Skeletal muscle tissue (tissue), 3 donors: ENCODE measurements at regions not wholly inside any gene's neighbourhood (a gene's known extent, or its start where the extent isn't known, plus 50 kb on each side); places are given as distances from the start of the nearest gene placed in this dataset.

ENCODE experiments used
- H3K27ac ChIP-seq: one replicate; pipeline ENCODE4 v1.7.0; 2013; ENCODE audit warnings: mild to moderate bottlenecking, low read depth, low read length, inconsistent platforms
- H3K27me3 ChIP-seq, 3 donors: one replicate each; pipeline ENCODE4 v1.7.0; 2013; ENCODE audit warnings: low read length in 3 of 3; ENCODE audit not compliant: control insufficient read depth in 3 of 3, insufficient read depth in 3 of 3
- H3K36me3 ChIP-seq, 3 donors: one replicate each; pipeline ENCODE4 v1.7.0; 2013; ENCODE audit warnings: low read length in 3 of 3; ENCODE audit not compliant: control insufficient read depth in 3 of 3, insufficient read depth in 3 of 3
- H3K4me1 ChIP-seq, 3 donors: one replicate each; pipeline ENCODE4 v1.7.0; 2013; ENCODE audit warnings: low read length in 3 of 3, mild to moderate bottlenecking in 3 of 3; ENCODE audit not compliant: control insufficient read depth in 3 of 3, insufficient read depth in 3 of 3
- H3K4me3 ChIP-seq, 3 donors: one replicate each; pipeline ENCODE4 v1.7.0; 2013; ENCODE audit warnings: low read length in 3 of 3
- H3K9ac ChIP-seq, 3 donors: one replicate each; pipeline ENCODE4 v1.7.0; 2013; ENCODE audit warnings: low read length in 3 of 3, mild to moderate bottlenecking in 3 of 3, moderate library complexity in 2 of 3, low read depth in 1 of 3
- H3K9me3 ChIP-seq, 3 donors: one replicate each; pipeline ENCODE4 v1.7.0; 2013; ENCODE audit warnings: low read length in 3 of 3; ENCODE audit not compliant: control insufficient read depth in 3 of 3
- donor health status: Osteomylitis.

GRCh38 chr9:1217076-1217475 is 166.9 kb downstream of the DMRT2 start:
- Histone ChIP-seq H3K27ac (no peak overlapping the region), H3K4me1 (no peaks in the 10 kb centered on the region), H3K9ac (no peak overlapping the region), H3K36me3 (no peaks in the 10 kb centered on the region), H3K27me3 (no peaks in the 10 kb centered on the region), H3K4me3 (no peak overlapping the region), H3K9me3 (no peaks in the 10 kb centered on the region)

- Histone ChIP-seq H3K9ac (no peak overlapping the region), H3K27me3 (no peaks in the 10 kb centered on the region), H3K4me3 (no peak overlapping the region), H3K9me3 (no peaks in the 10 kb centered on the region), H3K36me3 (no peaks in the 10 kb centered on the region), H3K27ac (no peak overlapping the region), H3K4me1 (no peaks in the 10 kb centered on the region)
These were observed 169.1 kb downstream of the DMRT2 start for GRCh38 chr9:1219284-1219683.

- Histone ChIP-seq H3K36me3 (no peaks in the 10 kb centered on the region), H3K4me1 (no peaks in the 10 kb centered on the region), H3K27me3 (no peaks in the 10 kb centered on the region), H3K27ac (no peak overlapping the region), H3K4me3 (no peak overlapping the region), H3K9me3 (no peaks in the 10 kb centered on the region), H3K9ac (no peak overlapping the region)
These were observed 171.1 kb downstream of the DMRT2 start for GRCh38 chr9:1221298-1221697.

GRCh38 chr9:1222511-1222910 is 172.4 kb downstream of the DMRT2 start:
- H3K36me3 ChIP-seq: no peaks in the 10 kb centered on the region

GRCh38 chr9:1231998-1232919 is 182.1 kb downstream of the DMRT2 start:
- H3K4me1 ChIP-seq: peaks cover 0 to 8% (median 6%) of the 10 kb centered on the region in 3 donors
- H3K9ac ChIP-seq: no peak overlapping the region
- H3K36me3 ChIP-seq: no peaks in the 10 kb centered on the region
- H3K27me3 ChIP-seq: no peaks in the 10 kb centered on the region
- H3K9me3 ChIP-seq: no peaks in the 10 kb centered on the region
- peak overlapping the region; percentile 21 for H3K27ac ChIP-seq
- H3K4me3 ChIP-seq: peak overlapping the region in 1 of 3 donors; percentile 9

More at GRCh38 chr9:1222511-1222910, 172.4 kb downstream of the DMRT2 start:
- Histone ChIP-seq H3K4me3 (no peak overlapping the region), H3K4me1 (no peaks in the 10 kb centered on the region), H3K9me3 (no peaks in the 10 kb centered on the region), H3K27ac (no peak overlapping the region), H3K27me3 (no peaks in the 10 kb centered on the region), H3K9ac (no peak overlapping the region)

DNA sequence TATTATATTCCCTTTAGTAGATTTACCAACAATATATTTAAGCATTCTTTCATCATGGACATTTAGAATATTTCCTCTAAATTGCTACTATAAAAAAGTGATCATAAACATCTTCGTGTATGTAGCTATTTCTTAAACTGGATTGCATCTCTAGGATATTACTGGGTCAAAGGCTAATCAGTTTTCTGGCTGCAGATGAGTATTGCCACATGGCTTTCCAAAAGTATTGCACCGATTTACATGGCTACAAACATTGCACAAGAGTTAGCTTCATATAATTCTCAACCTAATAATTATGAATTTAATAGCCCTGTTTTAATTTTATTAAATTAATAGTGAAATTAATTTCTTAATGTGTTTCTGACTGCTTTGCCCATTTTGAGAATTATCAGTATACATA is 183.4 kb downstream of the DMRT2 start:
- H3K9me3 ChIP-seq: no peaks in the 10 kb centered on the region
- H3K27me3 ChIP-seq: no peaks in the 10 kb centered on the region
- no peak overlapping the region for H3K9ac ChIP-seq
- no peak overlapping the region for H3K27ac ChIP-seq
- peaks cover 0 to 8% (median 6%) of the 10 kb centered on the region in 3 donors for H3K4me1 ChIP-seq
- H3K36me3 ChIP-seq: no peaks in the 10 kb centered on the region
- H3K4me3 ChIP-seq: no peak overlapping the region

DNA sequence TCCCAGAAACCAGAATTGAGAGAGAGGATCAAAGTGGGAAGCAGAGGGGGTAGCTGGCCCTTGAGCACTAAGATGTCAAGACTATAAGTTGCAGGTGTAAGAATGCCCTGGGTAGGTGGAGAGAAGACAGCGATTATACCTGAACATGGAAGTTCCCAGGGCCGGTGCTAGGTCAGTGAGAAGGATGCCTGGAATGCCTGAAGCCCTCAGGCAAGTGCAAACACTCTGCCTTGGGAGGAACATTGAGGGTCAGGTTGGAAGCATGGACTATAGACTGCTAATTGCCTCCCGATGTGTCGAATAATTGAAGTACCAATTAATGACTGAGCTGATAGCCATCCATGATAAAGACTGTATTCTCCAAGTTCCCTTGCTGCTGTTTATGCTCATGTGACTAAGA is 185.5 kb downstream of the DMRT2 start:
- Histone ChIP-seq H3K27me3 (no peaks in the 10 kb centered on the region), H3K9me3 (no peaks in the 10 kb centered on the region), H3K36me3 (no peaks in the 10 kb centered on the region), H3K4me1 (peaks cover 0 to 8% (median 6%) of the 10 kb centered on the region in 3 donors), H3K4me3 (no peak overlapping the region), H3K27ac (no peak overlapping the region), H3K9ac (no peak overlapping the region)

DNA sequence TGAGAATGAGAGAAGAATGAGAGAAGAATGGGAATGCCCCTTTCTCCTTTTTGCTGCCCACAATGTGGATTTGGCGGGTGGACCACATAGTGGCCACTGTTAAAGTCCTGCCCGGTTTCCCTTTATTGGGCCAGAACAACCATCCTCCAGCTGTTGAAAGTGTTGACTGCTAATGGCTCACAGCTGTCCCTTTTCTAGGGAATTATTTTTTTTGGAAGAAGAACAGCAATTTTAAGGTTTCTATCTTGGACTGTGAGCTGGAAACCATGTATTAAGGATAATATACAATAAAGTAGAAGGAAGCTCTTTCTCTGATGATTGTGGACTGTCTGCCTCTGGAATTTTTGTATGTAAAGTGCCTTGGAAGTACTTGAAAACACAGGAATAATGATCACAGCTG is 185.9 kb downstream of the DMRT2 start:
- Histone ChIP-seq H3K27ac (no peak overlapping the region), H3K27me3 (no peaks in the 10 kb centered on the region), H3K9me3 (no peaks in the 10 kb centered on the region), H3K36me3 (no peaks in the 10 kb centered on the region), H3K4me3 (no peak overlapping the region), H3K9ac (no peak overlapping the region), H3K4me1 (peaks cover 0 to 8% (median 6%) of the 10 kb centered on the region in 3 donors)

- Histone ChIP-seq H3K4me3 (no peak overlapping the region), H3K27ac (no peak overlapping the region), H3K9ac (no peak overlapping the region), H3K9me3 (no peaks in the 10 kb centered on the region), H3K4me1 (no peaks in the 10 kb centered on the region), H3K27me3 (no peaks in the 10 kb centered on the region), H3K36me3 (no peaks in the 10 kb centered on the region)
These were observed 188.2 kb downstream of the DMRT2 start for GRCh38 chr9:1238407-1238806.

DNA sequence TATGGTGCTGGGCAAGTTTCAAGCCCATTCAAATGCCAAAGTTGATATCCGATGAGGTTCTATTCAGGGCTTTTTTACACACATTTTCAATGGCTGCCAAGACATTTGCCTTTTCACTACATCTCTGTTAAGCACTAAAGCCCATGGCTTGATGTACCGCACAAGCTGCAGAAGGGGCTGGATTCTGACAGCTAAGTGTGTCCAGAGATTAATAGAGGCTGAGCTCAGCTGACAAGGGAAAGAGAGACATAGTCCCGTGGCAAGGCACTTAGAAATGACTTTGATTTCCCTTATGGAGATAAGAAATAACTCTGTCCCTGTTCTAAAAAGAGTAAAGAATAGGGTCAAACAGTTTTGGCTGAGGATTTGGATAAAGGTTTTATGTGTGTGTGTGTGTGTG is 198.6 kb downstream of the DMRT2 start:
- no peaks in the 10 kb centered on the region for H3K27me3 ChIP-seq
- H3K4me3 ChIP-seq: no peak overlapping the region
- H3K9me3 ChIP-seq: no peaks in the 10 kb centered on the region
- H3K27ac ChIP-seq: no peak overlapping the region
- no peaks in the 10 kb centered on the region for H3K36me3 ChIP-seq
- H3K9ac ChIP-seq: no peak overlapping the region
- H3K4me1 ChIP-seq: peaks cover 0 to 4% (median 0%) of the 10 kb centered on the region in 3 donors
